ENCODE measurements at regions not wholly inside any gene's neighbourhood (a gene's known extent, or its start where the extent isn't known, plus 50 kb on each side); places are given as distances from the start of the nearest gene placed in this dataset.

GRCh38 chr9:120198027-120198426, 381.9 kb downstream of the CDK5RAP2 start:
- TF ChIP-seq CTCF (IDR thresholded peaks at IDR 0.05) = no peak
- H3K27me3 Mint-ChIP-seq (ENCODE audit: low read depth in 2 of 2) = peaks cover 2 to 12% of the 10 kb centered on the region in 2 donors
- WGBS (ENCODE audit: insufficient coverage) = 85% methylated on average over 3 of the region's 3 CpGs
- H3K27ac Mint-ChIP-seq = no peak overlapping the region
- H3K36me3 Mint-ChIP-seq = no peaks in the 10 kb centered on the region
- ATAC-seq (no peak), DNase-seq (no peak)
- Histone ChIP-seq H3K27me3 (ENCODE audit: control insufficient read depth, insufficient read depth, low read length) (no peaks in the 10 kb centered on the region), H3K36me3 (ENCODE audit: control insufficient read depth, insufficient read depth, low read length) (no peaks in the 10 kb centered on the region), H3K27ac (ENCODE audit: low read length) (no peak overlapping the region), H3K4me3 (ENCODE audit: low read length) (no peak overlapping the region), H3K4me1 (ENCODE audit: control insufficient read depth, insufficient read depth, low read length) (no peaks in the 10 kb centered on the region), H3K9me3 (ENCODE audit: control insufficient read depth, insufficient read depth, low read length) (no peaks in the 10 kb centered on the region)
- no peaks in the 10 kb centered on the region for H3K4me1 Mint-ChIP-seq
- H3K9me3 Mint-ChIP-seq = peaks cover 0 to 3% of the 10 kb centered on the region in 2 donors
- intact Hi-C loops (cut with micrococcal nuclease) = no loop called here
- H3K4me3 Mint-ChIP-seq = no peak overlapping the region

GRCh38 chr9:120197605-120198004, 382.4 kb downstream of the CDK5RAP2 start:
- Mint-ChIP-seq H3K4me3 (no peak overlapping the region), H3K4me1 (no peaks in the 10 kb centered on the region), H3K36me3 (no peaks in the 10 kb centered on the region), H3K27ac (no peak overlapping the region), H3K27me3 (ENCODE audit: low read depth in 2 of 2) (peaks cover 2 to 12% of the 10 kb centered on the region in 2 donors), H3K9me3 (peaks cover 0 to 3% of the 10 kb centered on the region in 2 donors)
- no peak overlapping the region for H3K4me3 ChIP-seq (ENCODE audit: low read length)
- DNase-seq (no peak), ATAC-seq (no peak)
- WGBS (ENCODE audit: insufficient coverage) = 73% methylated on average over 12 of the region's 12 CpGs
- H3K36me3 ChIP-seq (ENCODE audit: control insufficient read depth, insufficient read depth, low read length) = no peaks in the 10 kb centered on the region
- H3K27ac ChIP-seq (ENCODE audit: low read length) = no peak overlapping the region
- H3K4me1 ChIP-seq (ENCODE audit: control insufficient read depth, insufficient read depth, low read length) = no peaks in the 10 kb centered on the region
- H3K27me3 ChIP-seq (ENCODE audit: control insufficient read depth, insufficient read depth, low read length) = no peaks in the 10 kb centered on the region
- H3K9me3 ChIP-seq (ENCODE audit: control insufficient read depth, insufficient read depth, low read length) = no peaks in the 10 kb centered on the region
- intact Hi-C loops (cut with micrococcal nuclease) = no loop called here
- no peak for TF ChIP-seq CTCF (IDR thresholded peaks at IDR 0.05)

GRCh38 chr9:120191141-120191540, 388.8 kb downstream of the CDK5RAP2 start:
- Histone ChIP-seq H3K27ac (ENCODE audit: low read length) (no peak overlapping the region), H3K4me1 (ENCODE audit: control insufficient read depth, insufficient read depth, low read length) (no peaks in the 10 kb centered on the region), H3K4me3 (ENCODE audit: low read length) (no peak overlapping the region), H3K36me3 (ENCODE audit: control insufficient read depth, insufficient read depth, low read length) (no peaks in the 10 kb centered on the region), H3K27me3 (ENCODE audit: control insufficient read depth, insufficient read depth, low read length) (no peaks in the 10 kb centered on the region), H3K9me3 (ENCODE audit: control insufficient read depth, insufficient read depth, low read length) (no peaks in the 10 kb centered on the region)
- no peaks in the 10 kb centered on the region for H3K9me3 Mint-ChIP-seq
- no peaks in the 10 kb centered on the region for H3K36me3 Mint-ChIP-seq
- no peak overlapping the region for H3K27ac Mint-ChIP-seq
- intact Hi-C loops (cut with micrococcal nuclease) = no loop called here
- TF ChIP-seq CTCF (IDR thresholded peaks at IDR 0.05) = no peak
- H3K27me3 Mint-ChIP-seq (ENCODE audit: low read depth in 2 of 2) = peaks cover 7 to 10% of the 10 kb centered on the region in 2 donors
- DNase-seq (no peak), ATAC-seq (no peak)
- H3K4me1 Mint-ChIP-seq = no peaks in the 10 kb centered on the region
- WGBS (ENCODE audit: insufficient coverage) = 85% methylated on average over 3 of the region's 3 CpGs
- no peak overlapping the region for H3K4me3 Mint-ChIP-seq

GRCh38 chr9:120187758-120188157, 392.2 kb downstream of the CDK5RAP2 start:
- no peaks in the 10 kb centered on the region for H3K9me3 ChIP-seq (ENCODE audit: control insufficient read depth, insufficient read depth, low read length)
- H3K36me3 ChIP-seq (ENCODE audit: control insufficient read depth, insufficient read depth, low read length) = no peaks in the 10 kb centered on the region
- no peaks in the 10 kb centered on the region for H3K4me1 ChIP-seq (ENCODE audit: control insufficient read depth, insufficient read depth, low read length)
- H3K4me3 ChIP-seq (ENCODE audit: low read length) = no peak overlapping the region
- no peak overlapping the region for H3K27ac ChIP-seq (ENCODE audit: low read length)
- H3K27me3 ChIP-seq (ENCODE audit: control insufficient read depth, insufficient read depth, low read length) = no peaks in the 10 kb centered on the region
- Mint-ChIP-seq H3K27me3 (ENCODE audit: low read depth in 2 of 2) (peaks cover 14 to 19% of the 10 kb centered on the region in 2 donors), H3K4me3 (no peak overlapping the region), H3K27ac (no peak overlapping the region), H3K9me3 (no peaks in the 10 kb centered on the region), H3K4me1 (no peaks in the 10 kb centered on the region), H3K36me3 (no peaks in the 10 kb centered on the region)
- intact Hi-C loops (cut with micrococcal nuclease) = no loop called here
- WGBS (ENCODE audit: insufficient coverage) = 81% methylated on average over 8 of the region's 8 CpGs
- ATAC-seq (no peak), DNase-seq (no peak)
- TF ChIP-seq CTCF (IDR thresholded peaks at IDR 0.05) = no peak
